ENCODE measurements at regions not wholly inside any gene's neighbourhood (a gene's known extent, or its start where the extent isn't known, plus 50 kb on each side); places are given as distances from the start of the nearest gene placed in this dataset.

- FAIRE-seq, result no peak
- no peaks in the 10 kb centered on the region for H3K79me2 ChIP-seq (ENCODE audit: control insufficient read depth, insufficient read depth, low read length)
- no peaks in the 10 kb centered on the region for H3K36me3 ChIP-seq (ENCODE audit: control insufficient read depth in 2 of 2, extremely low read depth in 1 of 2, insufficient read depth in 2 of 2, low read length in 2 of 2)
- TF ChIP-seq CTCF (optimal IDR thresholded peaks at IDR 0.05 in 1 of 3, IDR thresholded peaks at IDR 0.05 in 1 of 3, conservative IDR thresholded peaks at IDR 0.05 in 1 of 3; ENCODE audit: extremely low read depth in 1 of 3, insufficient read depth in 2 of 3, low read length in 3 of 3), result no peak
- TF ChIP-seq EZH2 (IDR thresholded peaks at IDR 0.05; ENCODE audit: low read length), result no peak
- no peaks in the 10 kb centered on the region for H4K20me1 ChIP-seq (ENCODE audit: control insufficient read depth, extremely low read depth, insufficient read depth, low read length)
- H3K4me2 ChIP-seq (ENCODE audit: control insufficient read depth, extremely low read depth, insufficient read depth, low read depth, low read length), result no peak overlapping the region
- H3K9me3 ChIP-seq (ENCODE audit: control insufficient read depth, low read depth, low read length), result no peaks in the 10 kb centered on the region
- no peaks in the 10 kb centered on the region for H3K9me1 ChIP-seq (ENCODE audit: control insufficient read depth, extremely low read depth, insufficient read depth, low read length)
- H3K4me1 ChIP-seq (ENCODE audit: control insufficient read depth, extremely low read depth, insufficient read depth, low read length), result no peaks in the 10 kb centered on the region
- no peak overlapping the region for H2AFZ ChIP-seq (ENCODE audit: control insufficient read depth, low read length)
- H3K9ac ChIP-seq (ENCODE audit: control insufficient read depth, extremely low read depth, insufficient read depth, low read length), result no peak overlapping the region
- H3K4me3 ChIP-seq (ENCODE audit: control insufficient read depth in 2 of 3, extremely low read depth in 1 of 3, insufficient read depth in 2 of 3, low read depth in 1 of 3, low read length in 3 of 3), result no peak overlapping the region
- dilution Hi-C loops (cut with MboI; ENCODE audit: extremely low pct_ligation_motif_present, low sequenced_read_pairs), result no loop called here
- H3K27ac ChIP-seq (ENCODE audit: control insufficient read depth, insufficient read depth, low read length), result no peak overlapping the region
- no peaks in the 10 kb centered on the region for H3K27me3 ChIP-seq (ENCODE audit: control insufficient read depth, extremely low read depth, insufficient read depth, low read length)
- no peak for DNase-seq (ENCODE audit: low read depth, low spot score)
Measured at GRCh38 chr9:79945495-79945894, 373.7 kb downstream of the TLE4 start.

GRCh38 chr9:79945016-79945415, 373.3 kb downstream of the TLE4 start:
- dilution Hi-C loops (cut with MboI; ENCODE audit: extremely low pct_ligation_motif_present, low sequenced_read_pairs), result no loop called here
- Histone ChIP-seq H3K4me3 (ENCODE audit: control insufficient read depth in 2 of 3, extremely low read depth in 1 of 3, insufficient read depth in 2 of 3, low read depth in 1 of 3, low read length in 3 of 3) (no peak overlapping the region), H3K27ac (ENCODE audit: control insufficient read depth, insufficient read depth, low read length) (no peak overlapping the region), H3K4me2 (ENCODE audit: control insufficient read depth, extremely low read depth, insufficient read depth, low read depth, low read length) (no peak overlapping the region), H3K27me3 (ENCODE audit: control insufficient read depth, extremely low read depth, insufficient read depth, low read length) (no peaks in the 10 kb centered on the region), H2AFZ (ENCODE audit: control insufficient read depth, low read length) (no peak overlapping the region), H3K9me1 (ENCODE audit: control insufficient read depth, extremely low read depth, insufficient read depth, low read length) (no peaks in the 10 kb centered on the region), H3K79me2 (ENCODE audit: control insufficient read depth, insufficient read depth, low read length) (no peaks in the 10 kb centered on the region), H3K9ac (ENCODE audit: control insufficient read depth, extremely low read depth, insufficient read depth, low read length) (no peak overlapping the region), H3K4me1 (ENCODE audit: control insufficient read depth, extremely low read depth, insufficient read depth, low read length) (no peaks in the 10 kb centered on the region), H4K20me1 (ENCODE audit: control insufficient read depth, extremely low read depth, insufficient read depth, low read length) (no peaks in the 10 kb centered on the region), H3K9me3 (ENCODE audit: control insufficient read depth, low read depth, low read length) (no peaks in the 10 kb centered on the region), H3K36me3 (ENCODE audit: control insufficient read depth in 2 of 2, extremely low read depth in 1 of 2, insufficient read depth in 2 of 2, low read length in 2 of 2) (no peaks in the 10 kb centered on the region)
- no peak for FAIRE-seq
- no peak for DNase-seq (ENCODE audit: low read depth, low spot score)
- TF ChIP-seq CTCF (optimal IDR thresholded peaks at IDR 0.05 in 1 of 3, IDR thresholded peaks at IDR 0.05 in 1 of 3, conservative IDR thresholded peaks at IDR 0.05 in 1 of 3; ENCODE audit: extremely low read depth in 1 of 3, insufficient read depth in 2 of 3, low read length in 3 of 3) (no peak), EZH2 (IDR thresholded peaks at IDR 0.05; ENCODE audit: low read length) (no peak)
